HCT116 (cell line): ENCODE measurements at regions not wholly inside any gene's neighbourhood (a gene's known extent, or its start where the extent isn't known, plus 50 kb on each side); places are given as distances from the start of the nearest gene placed in this dataset.

Experiments used
- ATAC-seq: fragments of 200-7000 bp; cut with Tn5 transposase; 2 replicates; pipeline ENCODE4 v1.9.1; 2020; ENCODE audit warnings: mild to moderate bottlenecking, moderate library complexity
- BruUV-seq: library from RNA; stranded (reverse); fragments of 400-500 nt; replicated peaks from 2 replicates; lab custom pipeline; 2021; lab: Mats Ljungman, UMichigan
- CTCF ChIA-PET: fragments of 300-600 bp; sonication (Branson Sonifier 250); formaldehyde crosslinking; loops from one replicate; lab custom pipeline; 2021; ENCODE audit warnings: antibody characterized with exemption; lab: Charles Lee
- POLR2A ChIA-PET: fragments of 300-600, 350-600 bp; sonication (Branson Sonifier 250); formaldehyde crosslinking; loops from one replicate; lab custom pipeline; 2021; ENCODE audit warnings: antibody characterized with exemption; lab: Charles Lee
- RAD21 ChIA-PET, 2 experiments: fragments of 300-600 bp; sonication (Branson Sonifier 250); formaldehyde crosslinking; loops; one replicate each; lab custom pipeline; 2023; ENCODE audit warnings: low total read pairs in 2 of 2; ENCODE audit not compliant: uncharacterized antibody in 2 of 2, unreplicated experiment in 2 of 2, low non-redundant PET in 1 of 2; lab: Charles Lee
- DNase-seq: peaks from one replicate; pipeline ENCODE4 v3.0.0-alpha.2; 2010; ENCODE audit warnings: low read depth, low spot score
- H2AFZ ChIP-seq: fragments of 200-600 bp; shearing (Covaris generic), sonication (generic); 2 replicates; pipeline ENCODE4 v1.6.1; 2017; ENCODE audit warnings: low read depth, mixed run types, mixed read lengths, antibody characterized with exemption, low read length; ENCODE audit not compliant: poor library complexity, severe bottlenecking
- H3K27ac ChIP-seq: 2 replicates; pipeline ENCODE4 v1.5.1; 2012; ENCODE audit warnings: low read depth, low read length
- H3K27me3 ChIP-seq: fragments of 200-600 bp; sonication (generic); 2 replicates; pipeline ENCODE4 v1.6.1; 2016; ENCODE audit warnings: mixed run types, low read length, mixed read lengths; ENCODE audit not compliant: insufficient read depth
- H3K36me3 ChIP-seq, 2 experiments: fragments of 200-500 bp in 1 of 2; fragments of 200-600 bp in 1 of 2; sonication (Bioruptor generic) in 1 of 2; sonication (generic) in 1 of 2; 2 replicates each; pipeline versions ENCODE4 v1.5.1 to v1.6.1; 2014 to 2016; ENCODE audit warnings: low read length in 2 of 2, inconsistent platforms in 1 of 2, mixed read lengths in 1 of 2, mixed run types in 1 of 2; ENCODE audit not compliant: insufficient read depth in 2 of 2, control insufficient read depth in 1 of 2
- H3K4me1 ChIP-seq, 2 experiments: fragments of 200-600 bp in 1 of 2; sonication (generic) in 1 of 2; 2 replicates each; pipeline versions ENCODE4 v1.5.1 to v1.6.1; 2012 to 2017; ENCODE audit warnings: low read length in 2 of 2, inconsistent platforms in 1 of 2, mild to moderate bottlenecking in 1 of 2, mixed read lengths in 1 of 2, mixed run types in 1 of 2, moderate library complexity in 1 of 2; ENCODE audit not compliant: insufficient read depth in 2 of 2, control insufficient read depth in 1 of 2
- H3K4me2 ChIP-seq: fragments of 200-600 bp; sonication (generic); 2 replicates; pipeline ENCODE4 v1.6.1; 2017; ENCODE audit warnings: mixed run types, low read length, mixed read lengths
- H3K4me3 ChIP-seq, 2 experiments: fragments of 200-600 bp in 1 of 2; sonication (generic) in 1 of 2; replicated peaks in 1 of 2; 2 replicates each; pipeline ENCODE4 v1.5.1; 2011 to 2016; ENCODE audit warnings: low read length in 2 of 2, control low read depth in 1 of 2, low read depth in 1 of 2, mild to moderate bottlenecking in 1 of 2, mixed read lengths in 1 of 2, mixed run types in 1 of 2
- H3K79me2 ChIP-seq: fragments of 200-600 bp; sonication (generic); 2 replicates; pipeline ENCODE4 v1.6.1; 2017; ENCODE audit warnings: mild to moderate bottlenecking, mixed run types, low read length, moderate library complexity, mixed read lengths; ENCODE audit not compliant: insufficient read depth
- H3K9ac ChIP-seq: fragments of 200-600 bp; sonication (generic); 2 replicates; pipeline ENCODE4 v1.6.1; 2016; ENCODE audit warnings: low read length, mixed read lengths
- H3K9me2 ChIP-seq: fragments of 200-600 bp; sonication (generic), shearing (Covaris generic); 2 replicates; pipeline ENCODE4 v1.6.1; 2017; ENCODE audit warnings: mixed run types, mild to moderate bottlenecking, moderate library complexity; ENCODE audit not compliant: insufficient read depth
- H3K9me3 ChIP-seq, 2 experiments: fragments of 200-500 bp in 1 of 2; fragments of 200-600 bp in 1 of 2; sonication (Bioruptor generic) in 1 of 2; sonication (generic) in 1 of 2; 2 replicates each; pipeline ENCODE4 v1.6.1; 2014 to 2017; ENCODE audit warnings: low read length in 2 of 2, mixed read lengths in 2 of 2, inconsistent platforms in 1 of 2, low read depth in 1 of 2, mild to moderate bottlenecking in 1 of 2, mixed run types in 1 of 2, moderate library complexity in 1 of 2; ENCODE audit not compliant: control insufficient read depth in 1 of 2, insufficient read depth in 1 of 2
- H4K20me1 ChIP-seq: fragments of 200-600 bp; sonication (generic), shearing (Covaris generic); 2 replicates; pipeline ENCODE4 v1.6.1; 2017; ENCODE audit warnings: mixed run types, mild to moderate bottlenecking, moderate library complexity; ENCODE audit not compliant: insufficient read depth
- MAX ChIP-seq: IDR thresholded peaks from 2 replicates; pipeline ENCODE4 v1.6.1; 2012
- POLR2A ChIP-seq: IDR thresholded peaks from 2 replicates; pipeline ENCODE4 v1.7.0; 2011; ENCODE audit warnings: borderline replicate concordance; ENCODE audit not compliant: insufficient read depth, insufficient read length; ENCODE audit errors: extremely low read depth
- SP1 ChIP-seq: IDR thresholded peaks from 2 replicates; pipeline ENCODE4 v1.6.1; 2012; ENCODE audit warnings: low read depth
- ZBTB33 ChIP-seq: IDR thresholded peaks from 2 replicates; pipeline ENCODE4 v1.6.1; 2011; ENCODE audit warnings: mild to moderate bottlenecking, low read length, moderate library complexity; ENCODE audit not compliant: insufficient replicate concordance; ENCODE audit errors: extremely low read depth
- intact Hi-C: fragments of 100-400 bp; cut with micrococcal nuclease; formaldehyde crosslinking; loops from 2 replicates; pipeline ENCODE4 v1.10.0; 2022

GRCh38 chr1:229030630-229031029, 240.3 kb upstream of the RAB4A start:
- H3K4me1 ChIP-seq, result no peaks in the 10 kb centered on the region
- no peak overlapping the region for H3K27ac ChIP-seq
- no peak for ATAC-seq
- no peak overlapping the region for H3K4me2 ChIP-seq
- H3K9ac ChIP-seq, result no peak overlapping the region
- H3K9me3 ChIP-seq, result no peaks in the 10 kb centered on the region
- no peak overlapping the region for H3K4me3 ChIP-seq
- ChIA-PET RAD21 (no interaction called here), POLR2A (no interaction called here), CTCF (no interaction called here)
- no peaks in the 10 kb centered on the region for H3K9me2 ChIP-seq
- H2AFZ ChIP-seq, result no peak overlapping the region
- no TSS peak for BruUV-seq
- peaks cover 21% of the 10 kb centered on the region; the same call in 1 of the 2 replicates for H3K27me3 ChIP-seq
- no peaks in the 10 kb centered on the region for H4K20me1 ChIP-seq
- no peaks in the 10 kb centered on the region for H3K79me2 ChIP-seq
- TF ChIP-seq POLR2A, result no peak
- TF ChIP-seq ZBTB33, result no peak
- H3K36me3 ChIP-seq, result no peaks in the 10 kb centered on the region
- DNase-seq, result no peak
- intact Hi-C loops, result no loop called here

GRCh38 chr1:229031061-229031460, 239.8 kb upstream of the RAB4A start:
- H4K20me1 ChIP-seq, result no peaks in the 10 kb centered on the region
- ChIA-PET POLR2A (no interaction called here), CTCF (no interaction called here)
- intact Hi-C loops, result no loop called here
- H2AFZ ChIP-seq, result no peak overlapping the region
- ATAC-seq, result no peak
- peaks cover 21% of the 10 kb centered on the region; the same call in 1 of the 2 replicates for H3K27me3 ChIP-seq
- H3K79me2 ChIP-seq, result no peaks in the 10 kb centered on the region
- no peaks in the 10 kb centered on the region for H3K4me1 ChIP-seq
- BruUV-seq, result no TSS peak
- no peak overlapping the region for H3K27ac ChIP-seq
- no peak overlapping the region for H3K4me2 ChIP-seq
- no peaks in the 10 kb centered on the region for H3K9me2 ChIP-seq
- H3K36me3 ChIP-seq, result no peaks in the 10 kb centered on the region
- TF ChIP-seq SP1 (no peak), MAX (no peak)
- TF ChIP-seq, all 23 proteins: peak for 0
- Histone ChIP-seq H3K9ac (no peak overlapping the region), H3K4me3 (no peak overlapping the region), H3K9me3 (no peaks in the 10 kb centered on the region)
- DNase-seq, result no peak
- RAD21 ChIA-PET, result no interaction called here
